ENCODE measurements at regions not wholly inside any gene's neighbourhood (a gene's known extent, or its start where the extent isn't known, plus 50 kb on each side); places are given as distances from the start of the nearest gene placed in this dataset.

DNA sequence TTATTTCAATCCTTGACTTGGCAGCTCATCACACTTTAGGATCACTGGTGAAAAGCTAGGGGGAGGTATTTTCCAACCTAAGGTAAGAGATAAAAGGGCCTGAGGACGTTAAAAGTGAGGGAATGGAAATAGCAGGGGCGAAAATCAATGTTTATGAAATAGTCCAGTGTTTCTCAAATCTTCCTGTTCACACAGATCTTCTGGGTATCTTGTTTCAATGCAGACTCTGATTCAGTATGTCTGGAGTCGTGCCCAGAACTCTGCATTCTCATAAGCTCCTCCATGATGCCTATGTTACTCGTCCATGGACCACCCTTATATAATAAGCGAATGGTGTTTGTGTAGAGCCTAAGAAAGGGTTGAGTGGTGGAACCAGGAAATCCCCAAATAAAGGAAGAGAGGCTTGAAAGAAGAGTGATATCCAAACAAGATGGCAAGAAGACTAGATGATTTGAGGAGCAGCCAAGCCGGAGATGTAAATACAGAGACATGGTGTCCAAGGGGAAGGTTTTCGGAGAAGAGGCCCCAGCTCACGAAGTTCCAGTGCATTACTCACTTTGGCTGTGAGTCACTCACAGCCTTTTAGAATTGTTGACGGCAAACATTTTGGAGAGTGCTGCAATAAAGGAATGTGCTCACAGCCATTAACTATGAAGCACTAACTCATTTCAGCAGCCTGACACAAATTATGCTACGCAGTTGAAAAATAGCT lies 215.6 kb upstream of the PPARGC1A start:
- no peaks in the 10 kb centered on the region for H3K4me1 Mint-ChIP-seq
- H3K9me3 Mint-ChIP-seq = peaks cover 2% of the 10 kb centered on the region
- peaks cover 10% of the 10 kb centered on the region for H3K27me3 Mint-ChIP-seq
- no peaks in the 10 kb centered on the region for H3K36me3 Mint-ChIP-seq
- no peak overlapping the region for H3K4me3 Mint-ChIP-seq
- H3K27ac Mint-ChIP-seq = no peak overlapping the region
- no peak for DNase-seq

DNA sequence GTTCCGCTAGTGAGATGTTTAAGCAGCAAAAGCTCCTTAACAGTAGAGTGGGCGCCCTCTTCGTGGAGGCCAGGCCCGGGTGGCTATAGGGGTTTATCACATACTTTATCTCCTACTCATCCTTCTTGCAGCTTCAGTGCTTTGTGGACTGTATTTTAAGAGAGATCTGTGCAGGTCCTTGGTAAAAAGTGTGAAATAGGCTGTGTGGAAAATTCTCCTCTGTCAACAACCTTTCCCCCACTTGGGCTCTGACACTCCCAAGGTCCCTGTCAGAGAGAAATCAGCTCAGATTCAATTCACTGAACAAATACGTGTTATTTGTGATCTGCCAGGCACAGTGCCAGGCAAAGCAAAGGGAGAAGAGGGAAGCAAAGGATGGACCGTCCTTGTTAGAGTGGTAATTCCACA lies 214.3 kb upstream of the PPARGC1A start:
- peaks cover 10% of the 10 kb centered on the region for H3K27me3 Mint-ChIP-seq
- H3K4me3 Mint-ChIP-seq = no peak overlapping the region
- no peaks in the 10 kb centered on the region for H3K4me1 Mint-ChIP-seq
- no peak overlapping the region for H3K27ac Mint-ChIP-seq
- DNase-seq = no peak
- H3K9me3 Mint-ChIP-seq = peaks cover 2% of the 10 kb centered on the region
- no peaks in the 10 kb centered on the region for H3K36me3 Mint-ChIP-seq

DNA sequence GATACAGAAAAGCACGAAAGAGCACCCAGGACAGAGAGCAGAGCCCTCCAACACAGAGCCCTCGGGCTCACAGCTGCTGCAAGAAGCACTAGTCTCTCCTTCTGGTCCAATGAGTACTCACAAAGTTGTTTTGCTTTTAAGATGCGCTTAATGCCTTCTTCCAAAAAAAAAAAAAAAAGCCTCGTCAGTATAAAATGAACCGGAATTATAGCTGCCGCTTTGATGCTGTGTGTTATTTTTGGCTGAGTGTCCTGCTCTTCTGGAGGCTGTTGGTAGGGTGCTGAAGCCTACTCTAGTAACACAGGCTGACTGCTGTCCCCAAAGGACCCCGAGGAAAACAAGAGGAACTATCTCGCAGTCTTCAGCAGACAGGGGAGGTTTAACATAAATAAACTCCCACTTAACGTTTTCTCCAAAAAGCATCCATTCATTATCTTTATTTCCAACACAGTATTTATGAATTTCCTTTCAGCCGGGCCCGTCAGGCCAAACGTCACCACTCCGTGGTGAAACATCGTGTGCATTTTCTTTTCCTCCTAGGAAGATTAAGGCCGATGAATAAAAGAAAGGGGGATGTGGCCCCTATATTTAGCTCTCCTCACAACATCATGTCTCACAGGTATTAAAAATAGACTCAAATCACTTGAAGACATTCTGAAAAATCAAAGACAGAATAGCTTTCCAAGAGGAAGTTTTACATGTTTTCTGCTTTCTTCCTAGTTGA lies 213.7 kb upstream of the PPARGC1A start:
- H3K27ac Mint-ChIP-seq = no peak overlapping the region
- no peaks in the 10 kb centered on the region for H3K36me3 Mint-ChIP-seq
- no peaks in the 10 kb centered on the region for H3K4me1 Mint-ChIP-seq
- no peak for DNase-seq
- H3K9me3 Mint-ChIP-seq = peaks cover 2% of the 10 kb centered on the region
- H3K4me3 Mint-ChIP-seq = no peak overlapping the region
- peaks cover 10% of the 10 kb centered on the region for H3K27me3 Mint-ChIP-seq

DNA sequence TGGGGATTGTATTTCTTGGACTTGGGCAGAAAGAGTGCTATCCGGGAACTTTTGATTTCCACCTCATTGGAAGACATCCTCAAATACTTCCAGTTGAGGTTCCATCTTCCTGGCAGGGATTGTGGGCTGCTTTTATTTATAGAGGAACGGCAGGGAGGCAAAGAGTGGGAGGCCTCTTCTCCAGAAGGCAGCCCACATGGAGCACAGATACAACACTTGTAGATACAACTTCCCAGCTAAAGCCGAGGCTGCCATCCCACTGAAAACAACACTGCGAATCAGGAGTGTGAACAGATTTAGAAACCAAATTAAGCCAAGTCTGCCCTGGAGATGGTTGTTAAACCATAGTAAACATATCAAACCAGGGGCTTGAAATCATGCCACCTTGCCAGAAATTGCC lies 212.8 kb upstream of the PPARGC1A start:
- peaks cover 2% of the 10 kb centered on the region for H3K9me3 Mint-ChIP-seq
- DNase-seq = no peak
- H3K4me3 Mint-ChIP-seq = no peak overlapping the region
- H3K27me3 Mint-ChIP-seq = peaks cover 10% of the 10 kb centered on the region
- H3K4me1 Mint-ChIP-seq = no peaks in the 10 kb centered on the region
- H3K36me3 Mint-ChIP-seq = no peaks in the 10 kb centered on the region
- H3K27ac Mint-ChIP-seq = no peak overlapping the region

- no peaks in the 10 kb centered on the region for H3K36me3 Mint-ChIP-seq
- H3K27me3 Mint-ChIP-seq = no peaks in the 10 kb centered on the region
- no peak overlapping the region for H3K27ac Mint-ChIP-seq
- H3K4me1 Mint-ChIP-seq = no peaks in the 10 kb centered on the region
- DNase-seq = no peak
- no peak overlapping the region for H3K4me3 Mint-ChIP-seq
- peaks cover 2% of the 10 kb centered on the region for H3K9me3 Mint-ChIP-seq
These were observed 206.8 kb upstream of the PPARGC1A start for GRCh38 chr4:24096603-24097002.

DNA sequence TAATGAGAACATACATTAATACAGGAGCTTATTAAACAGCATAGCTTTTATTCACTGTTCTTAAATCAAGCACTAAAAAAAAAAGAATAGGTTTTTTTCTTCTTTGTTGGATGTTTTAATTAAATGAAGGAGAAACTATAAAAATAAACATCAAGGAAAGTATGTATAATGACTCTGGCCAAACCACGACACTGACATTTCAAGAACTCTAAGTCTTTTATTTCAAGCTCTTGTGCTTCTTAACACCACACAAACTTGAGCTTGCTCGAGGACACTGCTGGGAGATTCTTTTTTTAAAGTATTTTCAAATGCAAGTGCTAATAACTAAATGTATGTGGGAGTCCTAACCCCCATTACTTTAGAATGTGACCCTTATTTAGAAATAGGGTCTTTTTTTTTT lies 204.9 kb upstream of the PPARGC1A start:
- Mint-ChIP-seq H3K9me3 (no peaks in the 10 kb centered on the region), H3K36me3 (no peaks in the 10 kb centered on the region), H3K27me3 (no peaks in the 10 kb centered on the region), H3K4me1 (no peaks in the 10 kb centered on the region), H3K4me3 (no peak overlapping the region), H3K27ac (no peak overlapping the region)
- DNase-seq = no peak

GRCh38 chr4:24093446-24093845 lies 203.6 kb upstream of the PPARGC1A start:
- no peak for DNase-seq
- Mint-ChIP-seq H3K4me3 (no peak overlapping the region), H3K27me3 (no peaks in the 10 kb centered on the region), H3K36me3 (no peaks in the 10 kb centered on the region), H3K27ac (no peak overlapping the region), H3K9me3 (no peaks in the 10 kb centered on the region), H3K4me1 (no peaks in the 10 kb centered on the region)

GRCh38 chr4:24091639-24092233 lies 201.9 kb upstream of the PPARGC1A start:
- Mint-ChIP-seq H3K27me3 (no peaks in the 10 kb centered on the region), H3K36me3 (no peaks in the 10 kb centered on the region), H3K4me3 (no peak overlapping the region), H3K27ac (no peak overlapping the region), H3K9me3 (no peaks in the 10 kb centered on the region), H3K4me1 (no peaks in the 10 kb centered on the region)
- no peak for DNase-seq

GRCh38 chr4:24089851-24090534 lies 200.1 kb upstream of the PPARGC1A start:
- Mint-ChIP-seq H3K27me3 (no peaks in the 10 kb centered on the region), H3K27ac (no peak overlapping the region), H3K4me3 (no peak overlapping the region), H3K4me1 (no peaks in the 10 kb centered on the region), H3K9me3 (no peaks in the 10 kb centered on the region), H3K36me3 (no peaks in the 10 kb centered on the region)
- no peak for DNase-seq

DNA sequence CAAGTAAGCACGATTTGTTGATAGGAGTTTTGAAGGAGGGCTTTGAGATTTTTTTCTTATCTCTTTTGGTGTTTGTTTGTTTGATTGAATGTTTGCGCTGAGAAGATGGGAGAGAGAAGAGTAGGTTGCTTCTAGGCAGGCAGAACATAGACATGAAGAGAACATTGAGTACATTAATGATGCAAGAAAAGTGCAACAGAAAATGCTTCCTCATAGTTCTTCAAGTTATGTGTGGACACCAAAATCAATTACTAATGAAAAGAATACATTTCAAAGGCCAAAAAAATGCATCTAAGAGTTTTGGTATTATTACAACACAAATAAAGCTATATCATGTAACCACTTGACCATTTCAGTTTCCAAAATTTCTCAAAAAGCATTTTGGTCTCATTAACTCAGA lies 191.0 kb upstream of the PPARGC1A start:
- Mint-ChIP-seq H3K27ac (no peak overlapping the region), H3K27me3 (no peaks in the 10 kb centered on the region), H3K9me3 (no peaks in the 10 kb centered on the region), H3K4me3 (no peak overlapping the region), H3K4me1 (no peaks in the 10 kb centered on the region), H3K36me3 (no peaks in the 10 kb centered on the region)
- DNase-seq = no peak

DNA sequence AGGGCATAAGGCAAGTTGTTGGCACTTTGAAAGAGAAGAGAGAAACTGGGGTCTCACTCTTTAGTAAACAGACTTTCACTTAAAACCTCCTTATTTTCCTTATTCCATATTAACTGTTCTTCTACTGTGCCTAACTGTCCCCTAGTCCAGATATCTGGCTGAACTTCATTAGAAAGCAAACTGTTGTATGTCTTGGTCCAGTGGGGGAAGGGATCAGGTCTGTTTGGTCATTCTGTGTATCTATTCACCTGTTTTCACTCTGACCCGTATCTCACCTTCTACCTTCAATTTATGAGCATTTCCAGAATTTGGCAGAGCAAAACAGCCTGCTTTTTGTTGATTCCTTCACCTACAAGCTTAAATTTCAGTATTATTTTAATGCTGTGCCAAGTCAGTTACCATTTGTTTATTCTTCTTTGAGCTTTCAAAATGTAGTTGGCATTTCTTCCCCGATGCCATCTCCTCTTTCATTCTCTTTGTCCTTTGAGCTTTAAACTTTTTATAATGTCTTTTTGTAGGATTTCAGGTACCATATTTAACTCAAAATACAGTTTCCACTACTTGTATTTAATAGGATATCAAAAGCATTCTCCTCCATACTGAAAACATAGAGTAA lies 188.6 kb upstream of the PPARGC1A start:
- Mint-ChIP-seq H3K27me3 (peaks cover 1% of the 10 kb centered on the region), H3K4me3 (no peak overlapping the region), H3K36me3 (no peaks in the 10 kb centered on the region), H3K4me1 (no peaks in the 10 kb centered on the region), H3K9me3 (peaks cover 4% of the 10 kb centered on the region), H3K27ac (no peak overlapping the region)
- no peak for DNase-seq

DNA sequence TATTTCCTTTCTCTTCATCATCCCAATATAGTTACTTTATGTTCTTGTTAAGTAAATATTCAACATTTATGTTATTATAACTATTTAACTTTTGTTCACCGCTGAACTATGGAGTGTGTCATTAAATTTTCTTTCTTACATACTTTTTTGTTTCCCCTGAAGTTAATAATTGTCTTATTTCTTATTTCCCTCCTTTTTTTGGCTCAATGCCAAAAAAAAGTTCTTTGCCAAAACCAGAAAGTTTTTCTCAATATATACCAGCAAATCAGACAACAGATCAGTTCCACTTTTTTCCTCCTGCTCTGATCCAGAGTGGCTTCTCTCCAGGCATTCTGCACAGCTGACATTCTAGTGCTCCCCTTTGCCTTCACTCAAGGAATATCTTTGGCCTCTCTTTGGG lies 187.0 kb upstream of the PPARGC1A start:
- no peak overlapping the region for H3K4me3 Mint-ChIP-seq
- DNase-seq = no peak
- no peaks in the 10 kb centered on the region for H3K4me1 Mint-ChIP-seq
- H3K27me3 Mint-ChIP-seq = peaks cover 4% of the 10 kb centered on the region
- peaks cover 4% of the 10 kb centered on the region for H3K9me3 Mint-ChIP-seq
- H3K36me3 Mint-ChIP-seq = no peaks in the 10 kb centered on the region
- H3K27ac Mint-ChIP-seq = no peak overlapping the region

- Mint-ChIP-seq H3K4me3 (no peak overlapping the region), H3K27me3 (peaks cover 4% of the 10 kb centered on the region), H3K9me3 (peaks cover 4% of the 10 kb centered on the region), H3K27ac (no peak overlapping the region), H3K36me3 (no peaks in the 10 kb centered on the region), H3K4me1 (no peaks in the 10 kb centered on the region)
- no peak for DNase-seq
These were observed 184.1 kb upstream of the PPARGC1A start for GRCh38 chr4:24073948-24074347.

- H3K27ac Mint-ChIP-seq = no peak overlapping the region
- no peaks in the 10 kb centered on the region for H3K4me1 Mint-ChIP-seq
- no peak for DNase-seq
- H3K4me3 Mint-ChIP-seq = no peak overlapping the region
- H3K9me3 Mint-ChIP-seq = peaks cover 4% of the 10 kb centered on the region
- H3K27me3 Mint-ChIP-seq = peaks cover 4% of the 10 kb centered on the region
- no peaks in the 10 kb centered on the region for H3K36me3 Mint-ChIP-seq
These were observed 181.9 kb upstream of the PPARGC1A start for GRCh38 chr4:24071612-24072372.

All from activated naive CD8-positive, alpha-beta T cell treated with anti-CD3 and anti-CD28 coated beads for 36 hours (primary cell).